H9 (cell line): ENCODE measurements at regions not wholly inside any gene's neighbourhood (a gene's known extent, or its start where the extent isn't known, plus 50 kb on each side); places are given as distances from the start of the nearest gene placed in this dataset.

Source experiments
- DNase-seq: peaks from one replicate; pipeline ENCODE4 v3.0.0-alpha.2; 2017
- H2AFZ ChIP-seq: one replicate; pipeline ENCODE4 v1.6.1; 2013; ENCODE audit warnings: mild to moderate bottlenecking, low read length, control low read depth, moderate library complexity
- H2AK5ac ChIP-seq: 2 replicates; pipeline ENCODE4 v1.6.1; 2013; ENCODE audit warnings: low read length, control low read depth, mixed read lengths; ENCODE audit not compliant: insufficient read length
- H2BK120ac ChIP-seq: one replicate; pipeline ENCODE4 v1.6.1; 2013; ENCODE audit warnings: low read depth, mild to moderate bottlenecking, low read length, control low read depth, inconsistent platforms; ENCODE audit not compliant: poor library complexity, severe bottlenecking
- H2BK12ac ChIP-seq: 2 replicates; pipeline ENCODE4 v1.6.1; 2013; ENCODE audit warnings: low read length, control low read depth, mixed read lengths, low read depth; ENCODE audit not compliant: insufficient read length
- H2BK15ac ChIP-seq: 2 replicates; pipeline ENCODE4 v1.6.1; 2013; ENCODE audit warnings: low read depth, low read length, control low read depth
- H2BK20ac ChIP-seq: one replicate; pipeline ENCODE4 v1.6.1; 2013; ENCODE audit warnings: low read depth, mild to moderate bottlenecking, low read length, control low read depth, inconsistent platforms; ENCODE audit not compliant: poor library complexity, severe bottlenecking
- H2BK5ac ChIP-seq: 2 replicates; pipeline ENCODE4 v1.6.1; 2013; ENCODE audit warnings: low read length, control low read depth, mixed read lengths; ENCODE audit not compliant: insufficient read length
- H3K14ac ChIP-seq: 2 replicates; pipeline ENCODE4 v1.6.1; 2013; ENCODE audit warnings: low read length, control low read depth; ENCODE audit not compliant: insufficient read depth
- H3K18ac ChIP-seq: 2 replicates; pipeline ENCODE4 v1.6.1; 2013; ENCODE audit warnings: low read depth, mild to moderate bottlenecking, mixed read lengths, low read length, control low read depth; ENCODE audit not compliant: insufficient read length
- H3K23ac ChIP-seq: 2 replicates; pipeline ENCODE4 v1.6.1; 2013; ENCODE audit warnings: low read length, control low read depth, mixed read lengths, low read depth; ENCODE audit not compliant: insufficient read length
- H3K23me2 ChIP-seq: 2 replicates; pipeline ENCODE4 v1.6.1; 2013; ENCODE audit warnings: low read depth, mild to moderate bottlenecking, mixed read lengths, low read length, control low read depth; ENCODE audit not compliant: insufficient read length, poor library complexity, severe bottlenecking
- H3K27ac ChIP-seq: 2 replicates; pipeline ENCODE4 v1.5.1; 2013; ENCODE audit warnings: low read length, control low read depth, mixed read lengths, low read depth; ENCODE audit not compliant: insufficient read length
- H3K27me3 ChIP-seq: 2 replicates; pipeline ENCODE4 v1.6.1; 2013; ENCODE audit warnings: low read length, control low read depth, inconsistent platforms; ENCODE audit not compliant: insufficient read depth
- H3K4ac ChIP-seq: 2 replicates; pipeline ENCODE4 v1.6.1; 2013; ENCODE audit warnings: low read depth, mild to moderate bottlenecking, control low read depth, inconsistent platforms, low read length, moderate library complexity
- H3K4me1 ChIP-seq: 2 replicates; pipeline ENCODE4 v1.6.1; 2013; ENCODE audit warnings: low read length, control low read depth, inconsistent platforms; ENCODE audit not compliant: insufficient read depth
- H3K4me2 ChIP-seq: 2 replicates; pipeline ENCODE4 v1.6.1; 2013; ENCODE audit warnings: low read length, control low read depth, mixed read lengths; ENCODE audit not compliant: insufficient read length, insufficient read depth
- H3K56ac ChIP-seq: 2 replicates; pipeline ENCODE4 v1.6.1; 2013; ENCODE audit warnings: low read depth, mild to moderate bottlenecking, mixed read lengths, low read length, control low read depth; ENCODE audit not compliant: insufficient read length
- H3K79me1 ChIP-seq: 2 replicates; pipeline ENCODE4 v1.6.1; 2013; ENCODE audit warnings: low read depth, mild to moderate bottlenecking, moderate library complexity, low read length, control low read depth, inconsistent platforms; ENCODE audit not compliant: insufficient read depth, poor library complexity, severe bottlenecking
- H3K79me2 ChIP-seq: 2 replicates; pipeline ENCODE4 v1.6.1; 2013; ENCODE audit warnings: low read length, control low read depth, inconsistent platforms; ENCODE audit not compliant: insufficient read depth
- H3K9ac ChIP-seq: 2 replicates; pipeline ENCODE4 v1.6.1; 2013; ENCODE audit warnings: low read length, control low read depth, mixed read lengths; ENCODE audit not compliant: insufficient read length; ENCODE audit errors: extremely low read depth
- H3K9me3 ChIP-seq: one replicate; pipeline ENCODE4 v1.6.1; 2013; ENCODE audit warnings: low read depth, low read length, inconsistent platforms; ENCODE audit not compliant: control insufficient read depth
- H3T11ph ChIP-seq: one replicate; pipeline ENCODE4 v1.6.1; 2013; ENCODE audit warnings: mild to moderate bottlenecking, low read length, control low read depth, inconsistent platforms
- H4K20me1 ChIP-seq: one replicate; pipeline ENCODE4 v1.6.1; 2013; ENCODE audit not compliant: control insufficient read depth, insufficient read length, insufficient read depth
- H4K5ac ChIP-seq: 2 replicates; pipeline ENCODE4 v1.6.1; 2013; ENCODE audit warnings: low read depth, mild to moderate bottlenecking, mixed read lengths, low read length, control low read depth; ENCODE audit not compliant: insufficient read length
- H4K8ac ChIP-seq: replicated peaks from 2 replicates; pipeline ENCODE4 v1.6.1; 2013; ENCODE audit warnings: low read length, control low read depth, mixed read lengths, low read depth; ENCODE audit not compliant: insufficient read length
- H4K91ac ChIP-seq: 2 replicates; pipeline ENCODE4 v1.6.1; 2013; ENCODE audit warnings: low read depth, mild to moderate bottlenecking, moderate library complexity, mixed read lengths, low read length, control low read depth; ENCODE audit not compliant: insufficient read length
- H3K27ac Mint-ChIP-seq, 3 experiments: 2 replicates in 2 of 3; 3 replicates in 1 of 3; pipeline ENCODE4 v1.8.0; 2020 to 2021; ENCODE audit warnings: mixed read lengths in 3 of 3, mild to moderate bottlenecking in 1 of 3, moderate library complexity in 1 of 3
- H3K27me3 Mint-ChIP-seq: 2 replicates; pipeline ENCODE4 v1.8.0; 2021; ENCODE audit warnings: low read depth, mild to moderate bottlenecking, moderate library complexity, mixed read lengths
- H3K36me3 Mint-ChIP-seq, 3 experiments: 2 replicates in 2 of 3; 3 replicates in 1 of 3; pipeline ENCODE4 v1.8.0; 2020 to 2021; ENCODE audit warnings: low read depth in 3 of 3, mixed read lengths in 3 of 3; ENCODE audit not compliant: insufficient read depth in 1 of 3
- H3K4me1 Mint-ChIP-seq, 2 experiments: 2 replicates each; pipeline ENCODE4 v1.8.0; 2020; ENCODE audit warnings: mixed read lengths in 2 of 2
- H3K4me3 Mint-ChIP-seq, 2 experiments: 2 replicates in 1 of 2; 3 replicates in 1 of 2; pipeline ENCODE4 v1.8.0; 2020 to 2021; ENCODE audit warnings: mild to moderate bottlenecking in 2 of 2, mixed read lengths in 2 of 2, moderate library complexity in 1 of 2
- H3K9me3 Mint-ChIP-seq, 2 experiments: 2 replicates in 1 of 2; 3 replicates in 1 of 2; pipeline ENCODE4 v1.8.0; 2020; ENCODE audit warnings: mild to moderate bottlenecking in 2 of 2, mixed read lengths in 2 of 2, moderate library complexity in 1 of 2
- CTCF ChIP-seq: fragments of 200-600 bp; sonication (generic); conservative IDR thresholded peaks from 3 replicates; pipeline ENCODE4 v1.8.0; 2021; ENCODE audit warnings: antibody characterized with exemption, mild to moderate bottlenecking
- WGBS: extraction: QIAGEN DNeasy Blood & Tissue Kit; methylation state at CpG from one replicate; pipeline ENCODE4 v1.1.7; 2013; ENCODE audit warnings: missing lambda C conversion rate, low lambda C conversion rate, mixed read lengths; ENCODE audit not compliant: insufficient read length; ENCODE audit errors: extremely low coverage; 5-methylcytosine and 5-hydroxymethylcytosine counted together

- Histone ChIP-seq H2BK120ac (no peak overlapping the region), H3K79me1 (no peaks in the 10 kb centered on the region), H4K8ac (no peak overlapping the region), H3K56ac (no peak overlapping the region), H3K9me3 (no peaks in the 10 kb centered on the region), H3K4me2 (no peak overlapping the region), H3K23me2 (no peaks in the 10 kb centered on the region), H2BK20ac (no peak overlapping the region), H4K20me1 (no peaks in the 10 kb centered on the region), H3K14ac (no peak overlapping the region), H2AK5ac (no peak overlapping the region), H3K27me3 (no peaks in the 10 kb centered on the region), H2AFZ (no peak overlapping the region), H2BK5ac (no peak overlapping the region), H3T11ph (no peak overlapping the region), H3K23ac (no peak overlapping the region), H2BK15ac (no peak overlapping the region), H3K9ac (no peak overlapping the region), H3K27ac (no peak overlapping the region), H3K4me1 (0 out of 2 replicates have a peak, but pooled peaks cover 2% of the 10 kb centered on the region), H4K5ac (no peak overlapping the region), H2BK12ac (no peak overlapping the region), H3K4ac (no peak overlapping the region), H4K91ac (no peak overlapping the region), H3K79me2 (no peaks in the 10 kb centered on the region), H3K18ac (no peak overlapping the region)
- TF ChIP-seq CTCF, result no peak
- no peak for DNase-seq
- no CpG with 5 or more reads among the region's 2 CpGs for WGBS
- H3K9me3 Mint-ChIP-seq, result no peaks in the 10 kb centered on the region
- H3K36me3 Mint-ChIP-seq, result no peaks in the 10 kb centered on the region; a peak in 1 of 7 replicates
- no peak overlapping the region for H3K4me3 Mint-ChIP-seq
- H3K27ac Mint-ChIP-seq, result no peak overlapping the region
- no peaks in the 10 kb centered on the region; the same call in 1 of the 2 replicates for H3K27me3 Mint-ChIP-seq
- peaks cover 10 to 11% of the 10 kb centered on the region in 2 experiments for H3K4me1 Mint-ChIP-seq
Observed at GRCh38 chr6:50979171-50979525, 160.5 kb downstream of the TFAP2B start.
